NCI-H1436 (cell line): ENCODE measurements at regions not wholly inside any gene's neighbourhood (a gene's known extent, or its start where the extent isn't known, plus 50 kb on each side); places are given as distances from the start of the nearest gene placed in this dataset.
"Not testable (repeated sequence)": the region's sequence is repeated elsewhere in the genome, so short reads cannot be mapped to it uniquely, and the experiment has no call there.

ENCODE experiments used
- DNase-seq: peaks from one replicate; lab custom pipeline; 2025; lab: John Stamatoyannopoulos, UW

DNA sequence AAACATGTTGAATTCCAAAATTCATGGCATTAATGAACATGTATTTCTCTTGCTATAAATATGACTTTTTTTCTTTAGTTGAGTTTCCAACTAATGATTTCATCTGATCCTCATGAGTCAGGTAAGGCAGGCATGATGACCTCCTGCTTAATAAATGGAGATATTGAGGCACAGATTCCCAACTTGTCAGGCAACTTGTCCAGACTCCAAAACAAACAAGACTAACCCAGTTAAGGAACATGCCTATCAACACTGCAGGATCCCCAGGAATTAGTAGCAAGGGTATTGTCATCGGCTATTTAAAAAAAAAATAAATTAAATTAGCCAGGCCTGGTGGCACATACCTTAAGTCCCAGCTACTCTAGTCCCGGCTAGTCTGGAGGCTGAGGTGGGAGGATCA is 121.3 kb upstream of the SALL4 start:
- no peak for DNase-seq

DNA sequence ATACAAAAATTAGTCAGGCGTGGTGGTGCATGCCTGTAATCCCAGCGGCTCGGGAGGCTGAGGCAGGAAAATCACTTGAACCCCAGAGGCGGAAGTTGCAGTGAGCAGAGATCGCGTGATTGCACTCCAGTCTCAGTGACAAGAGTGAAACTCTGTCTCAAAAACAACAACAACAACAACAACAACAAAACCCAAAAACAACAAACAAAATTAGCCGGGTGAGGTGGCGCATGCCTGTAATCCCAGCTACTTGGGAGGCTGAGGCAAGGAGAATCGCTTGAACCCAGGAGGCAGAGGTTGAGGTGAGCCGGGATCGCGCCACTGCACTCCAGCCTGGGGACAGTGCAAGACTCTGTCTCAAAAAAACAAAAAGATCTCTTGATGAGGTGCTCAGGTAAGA is 120.5 kb upstream of the SALL4 start:
- DNase-seq, result not testable (repeated sequence)

GRCh38 chr20:51918561-51918960 is 116.2 kb upstream of the SALL4 start:
- DNase-seq, result no peak

DNA sequence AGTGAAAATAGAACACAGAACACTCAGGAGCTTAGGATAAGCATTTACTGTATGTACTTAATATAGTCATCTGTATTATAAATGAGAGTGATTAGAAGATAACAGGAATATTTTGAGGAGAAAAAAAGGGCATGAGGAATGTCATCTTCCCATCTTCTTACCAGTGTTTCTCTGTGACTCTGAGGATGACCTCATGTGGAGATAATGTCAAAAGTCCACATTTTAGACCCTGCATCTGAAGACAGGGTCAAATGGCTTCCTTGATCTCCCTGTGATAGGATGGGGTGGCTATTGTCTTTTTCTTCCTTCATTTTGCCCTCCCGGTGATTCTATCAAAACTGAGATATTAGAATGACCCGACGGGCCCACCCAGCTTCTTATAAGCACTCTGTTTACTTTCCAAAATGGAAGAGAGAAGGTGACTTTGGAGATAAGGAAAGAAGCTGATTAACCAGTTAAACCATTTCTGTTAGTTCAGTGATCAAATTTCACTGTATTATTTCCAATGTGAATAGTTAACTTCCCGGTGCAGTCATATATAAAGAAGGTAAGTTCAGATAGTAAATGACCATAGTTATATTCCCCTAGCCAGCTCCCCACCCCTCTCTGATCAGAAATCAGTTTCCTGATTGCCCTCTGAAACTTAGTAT is 115.7 kb upstream of the SALL4 start:
- no peak for DNase-seq

GRCh38 chr20:51916244-51916643 is 113.9 kb upstream of the SALL4 start:
- DNase-seq, result no peak

- no peak for DNase-seq
Observed at GRCh38 chr20:51914758-51915157, 112.4 kb upstream of the SALL4 start.

DNA sequence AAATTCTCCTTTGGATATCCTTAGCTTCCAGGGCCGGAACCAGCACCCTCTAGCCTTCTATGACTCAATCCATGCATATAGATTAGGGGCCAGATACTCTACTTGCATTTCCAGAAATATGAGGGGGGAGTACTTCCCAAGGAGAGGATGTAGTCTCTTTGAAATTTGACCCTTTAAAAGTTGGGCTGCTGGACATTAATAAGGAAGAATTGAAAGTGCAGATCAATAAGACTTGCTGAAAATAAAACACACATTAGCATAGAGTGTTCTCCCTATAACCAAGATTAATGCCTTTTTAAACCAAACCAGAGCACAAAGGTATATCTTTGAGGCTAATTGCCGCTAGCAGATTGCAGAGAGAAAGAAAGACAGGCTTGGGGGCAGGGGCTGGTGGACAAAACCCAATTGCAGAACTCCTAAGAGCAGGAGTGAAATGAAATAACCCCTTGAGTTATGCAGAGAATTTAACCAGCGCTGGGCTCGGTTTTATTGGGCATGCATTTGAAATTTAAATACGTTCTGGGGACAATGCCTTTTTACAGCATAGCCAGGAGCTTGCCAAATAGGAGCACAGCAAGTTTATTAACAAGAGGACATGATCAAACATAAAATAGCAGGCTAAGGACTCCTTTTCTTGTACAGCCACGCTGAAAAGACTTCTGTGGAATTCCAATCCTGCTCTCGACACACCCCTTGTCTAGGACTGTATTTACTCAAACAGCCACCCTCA is 108.2 kb upstream of the SALL4 start:
- no peak for DNase-seq

GRCh38 chr20:51906679-51907078 is 104.4 kb upstream of the SALL4 start:
- no peak for DNase-seq

DNA sequence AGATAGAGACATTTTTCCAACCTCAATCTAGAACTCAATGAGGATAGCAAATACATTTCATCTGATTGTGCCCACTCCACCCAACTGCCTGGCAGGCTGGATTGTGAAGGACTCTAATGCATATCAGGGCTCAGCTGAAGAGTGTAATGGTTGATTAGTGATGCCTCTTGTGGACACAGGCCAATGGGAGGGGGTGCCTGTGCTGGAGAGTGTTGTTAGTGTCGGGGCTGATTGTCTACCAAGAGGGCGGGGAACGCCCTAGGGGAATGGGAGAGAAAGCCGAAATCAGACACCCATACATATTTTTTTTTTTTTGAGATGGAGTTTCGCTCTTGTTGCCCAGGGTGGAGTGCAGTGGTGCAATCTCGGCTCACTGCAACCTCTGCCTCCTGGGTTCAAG is 103.7 kb upstream of the SALL4 start:
- peak; percentile 57 for DNase-seq

- no peak for DNase-seq
Observed at GRCh38 chr20:51902933-51903332, 100.6 kb upstream of the SALL4 start.

DNA sequence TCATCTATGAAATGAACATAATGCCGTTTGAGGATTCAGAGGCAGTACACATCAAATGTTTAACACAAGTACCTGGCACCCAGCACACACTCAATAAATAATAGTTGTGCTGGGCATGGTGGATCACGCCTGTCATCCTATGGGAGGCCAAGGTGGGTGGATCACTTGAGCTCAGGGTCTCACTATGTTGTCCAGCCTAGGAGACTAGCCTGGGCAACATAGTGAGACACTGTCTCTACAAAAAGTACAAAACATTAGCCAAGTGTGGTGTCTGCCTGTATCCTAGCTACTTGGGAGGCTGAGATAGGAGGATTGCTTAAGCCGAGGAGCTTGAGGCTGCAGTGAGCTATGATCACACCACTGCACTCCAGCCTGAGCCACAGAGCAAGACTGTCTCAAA is 98.1 kb upstream of the SALL4 start:
- no peak for DNase-seq

GRCh38 chr20:51899674-51900073 is 97.4 kb upstream of the SALL4 start:
- no peak for DNase-seq

GRCh38 chr20:51898788-51899187 is 96.5 kb upstream of the SALL4 start:
- DNase-seq, result no peak

DNA sequence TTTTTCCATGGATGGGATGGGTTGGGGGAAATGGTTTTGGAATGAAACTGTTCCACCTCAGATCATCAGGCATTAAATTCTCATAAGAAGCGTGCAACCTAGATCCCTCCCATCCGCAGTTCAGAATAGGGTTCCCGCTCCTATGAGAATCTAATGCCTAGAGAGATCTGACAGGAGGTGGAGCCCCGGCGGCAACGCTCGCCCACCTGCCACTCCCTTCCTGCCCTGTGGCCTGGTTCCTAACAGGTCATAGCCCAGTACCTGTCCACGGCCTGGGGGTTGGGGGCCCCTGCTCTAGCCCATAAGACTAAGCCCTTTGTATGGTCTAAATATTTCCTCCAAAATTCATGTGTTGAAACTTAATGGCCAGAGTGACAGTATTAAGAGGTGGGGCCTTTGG is 92.3 kb upstream of the SALL4 start:
- DNase-seq, result no peak

- no peak for DNase-seq
Observed at GRCh38 chr20:51894201-51894600, 91.9 kb upstream of the SALL4 start.

DNA sequence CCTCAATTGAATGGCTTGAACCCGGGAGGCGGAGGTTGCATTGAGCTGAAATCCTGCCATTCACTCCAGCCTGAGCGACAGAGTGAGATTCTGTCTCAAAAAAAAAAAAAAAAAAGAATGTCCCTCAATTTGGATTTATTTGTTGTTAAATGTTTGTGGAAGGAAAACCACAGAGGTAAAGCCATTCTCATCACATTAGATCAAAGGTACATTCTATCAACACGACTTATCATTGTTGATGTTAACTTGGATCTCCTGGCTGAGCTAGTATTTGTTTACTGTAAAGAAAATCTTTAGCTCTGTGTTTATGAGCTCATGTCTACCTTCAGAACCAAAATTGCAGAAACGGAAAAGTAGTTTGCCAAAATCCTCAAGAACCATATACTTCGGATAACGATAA is 91.4 kb upstream of the SALL4 start:
- DNase-seq, result no peak

DNA sequence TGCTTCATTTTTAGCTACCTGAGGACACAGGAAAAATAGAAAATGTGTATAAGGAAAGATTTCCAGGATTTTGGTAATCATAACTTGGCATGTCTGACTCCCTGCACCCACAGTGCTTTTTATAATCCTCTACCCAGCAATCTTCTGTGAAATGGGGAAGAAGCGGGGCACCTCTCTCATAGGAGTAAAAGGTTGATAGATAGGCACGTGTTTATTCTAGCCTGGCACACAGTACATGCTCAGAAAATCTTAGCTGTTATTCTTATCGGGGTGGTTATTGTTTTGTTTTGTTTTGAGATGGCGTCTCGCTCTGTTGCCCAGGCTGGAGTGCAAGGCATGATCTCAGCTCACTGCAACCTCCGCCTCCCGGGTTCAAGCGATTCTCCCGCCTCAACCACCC is 87.7 kb upstream of the SALL4 start:
- no peak for DNase-seq

GRCh38 chr20:51889466-51889865 is 87.1 kb upstream of the SALL4 start:
- DNase-seq, result no peak

DNA sequence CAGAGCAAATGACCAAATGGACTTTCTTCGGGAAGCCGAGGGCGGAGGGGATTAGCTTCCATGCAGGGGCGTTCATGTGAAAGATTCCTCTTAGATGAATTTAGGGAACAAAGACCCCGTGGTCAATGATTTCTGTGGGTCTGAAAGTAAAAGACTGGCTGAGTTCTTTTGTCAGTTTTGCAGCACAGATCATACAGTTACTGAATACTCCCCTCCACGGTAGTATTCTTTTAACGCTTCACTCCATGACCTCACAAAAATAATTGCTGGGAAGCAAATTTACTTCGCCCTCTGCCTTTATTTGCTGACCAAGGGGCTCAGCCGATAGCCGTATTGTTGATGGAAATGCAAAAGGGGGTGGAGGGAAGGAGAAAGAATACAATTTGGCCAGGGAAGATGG is 86.0 kb upstream of the SALL4 start:
- no peak for DNase-seq

- DNase-seq, result no peak
Observed at GRCh38 chr20:51886891-51887608, 84.7 kb upstream of the SALL4 start.

GRCh38 chr20:51886341-51886740 is 84.0 kb upstream of the SALL4 start:
- no peak for DNase-seq

DNA sequence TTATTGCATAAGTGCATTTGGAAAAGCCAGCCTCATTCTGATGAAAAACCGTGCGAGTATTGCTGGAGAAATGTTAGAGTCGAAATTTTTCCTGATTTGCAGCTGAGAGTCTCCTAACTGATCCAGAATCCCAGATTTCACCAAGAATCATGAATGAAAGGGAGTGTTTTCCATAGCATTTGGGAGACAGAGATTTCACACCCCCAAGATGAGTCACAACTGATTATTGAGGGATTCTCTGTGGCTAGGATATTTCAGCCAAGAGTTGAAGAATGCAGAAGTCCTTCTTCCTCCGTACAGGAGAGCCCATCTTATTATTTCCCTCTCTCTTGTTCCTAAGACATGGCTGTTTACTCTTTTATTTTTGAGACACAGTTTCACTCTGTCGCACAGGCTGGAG is 82.2 kb upstream of the SALL4 start:
- no peak for DNase-seq

DNA sequence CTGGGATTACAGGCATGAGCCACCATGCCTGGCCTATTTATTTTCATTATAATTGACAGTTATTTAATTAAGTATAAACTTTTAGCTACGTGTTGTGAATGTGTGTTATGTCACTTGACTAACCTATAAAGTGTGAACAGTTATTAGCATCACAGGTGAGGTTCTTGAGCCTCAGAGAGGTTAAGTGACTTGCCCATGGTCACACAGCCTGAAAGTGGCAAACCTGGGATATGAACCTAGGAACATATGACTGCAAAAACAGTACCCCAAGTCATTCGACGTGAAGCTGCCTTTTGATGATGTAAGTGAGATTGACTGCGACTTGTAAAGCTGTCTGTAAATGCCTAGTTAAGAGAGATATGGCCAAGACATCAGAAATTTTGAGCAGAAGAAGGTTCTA is 77.9 kb upstream of the SALL4 start:
- DNase-seq, result no peak
